ENCODE measurements at regions not wholly inside any gene's neighbourhood (a gene's known extent, or its start where the extent isn't known, plus 50 kb on each side); places are given as distances from the start of the nearest gene placed in this dataset.

GRCh38 chr4:187301923-187302322 lies 578.3 kb upstream of the FAT1 start:
- TF ChIP-seq CTCF (optimal IDR thresholded peaks at IDR 0.05 in 1 of 3, IDR thresholded peaks at IDR 0.05 in 1 of 3, conservative IDR thresholded peaks at IDR 0.05 in 1 of 3; ENCODE audit: extremely low read depth in 1 of 3, insufficient read depth in 2 of 3, low read length in 3 of 3) (no peak), EZH2 (IDR thresholded peaks at IDR 0.05; ENCODE audit: low read length) (no peak)
